Vagina (tissue), 2 donors: ENCODE measurements at regions not wholly inside any gene's neighbourhood (a gene's known extent, or its start where the extent isn't known, plus 50 kb on each side); places are given as distances from the start of the nearest gene placed in this dataset.

Experiments
- DNase-seq, 2 donors: peaks; one replicate each; pipeline ENCODE4 v3.0.0-alpha.2; 2017; ENCODE audit errors: extremely low spot score in 2 of 2
- H3K27ac ChIP-seq: fragments of 200-600 bp; sonication (generic); one replicate; pipeline ENCODE4 v1.5.1; 2019
- H3K27me3 ChIP-seq: fragments of 200-600 bp; sonication (generic); one replicate; pipeline ENCODE4 v1.5.1; 2019
- H3K36me3 ChIP-seq, 2 donors: fragments of 200-600 bp; sonication (generic); one replicate each; pipeline ENCODE4 v1.5.1; 2017 to 2019
- H3K4me1 ChIP-seq: fragments of 200-600 bp; sonication (generic); one replicate; pipeline ENCODE4 v1.5.1; 2019
- H3K4me3 ChIP-seq, 2 donors: fragments of 200-600 bp; sonication (generic); 1 replicate in 1 of 2; 2 replicates in 1 of 2; pipeline ENCODE4 v1.5.1; 2016 to 2019
- H3K9me3 ChIP-seq: fragments of 200-600 bp; sonication (generic); one replicate; pipeline ENCODE4 v1.5.1; 2019
- POLR2A ChIP-seq, 2 donors: fragments of 450-650 bp; IDR thresholded peaks; one replicate each; pipeline ENCODE4 v1.6.1; 2017; ENCODE audit warnings: antibody characterized with exemption in 2 of 2, mild to moderate bottlenecking in 2 of 2, moderate library complexity in 2 of 2
- POLR2AphosphoS5 ChIP-seq, 2 donors: sonication (generic); formaldehyde crosslinking; IDR thresholded peaks; one replicate each; pipeline ENCODE4 v1.9.0; 2017; ENCODE audit warnings: antibody characterized with exemption in 2 of 2, mild to moderate bottlenecking in 2 of 2, low read depth in 1 of 2; ENCODE audit not compliant: insufficient read depth in 1 of 2
- intact Hi-C: fragments of 100-400 bp; cut with DNase I; formaldehyde crosslinking; loops from one replicate; pipeline ENCODE4 v1.15.1; 2023
- TF ChIP-seq, protein P1 (sequence below), 3 experiments: fragments of 450-650 bp in 2 of 3; fragments of 200-600 bp in 1 of 3; sonication (generic) in 1 of 3; IDR thresholded peaks; one replicate each; pipeline ENCODE4 v1.5.1; 2017 to 2019; ENCODE audit warnings: antibody characterized with exemption in 3 of 3, mild to moderate bottlenecking in 2 of 3, moderate library complexity in 2 of 3

DNA sequence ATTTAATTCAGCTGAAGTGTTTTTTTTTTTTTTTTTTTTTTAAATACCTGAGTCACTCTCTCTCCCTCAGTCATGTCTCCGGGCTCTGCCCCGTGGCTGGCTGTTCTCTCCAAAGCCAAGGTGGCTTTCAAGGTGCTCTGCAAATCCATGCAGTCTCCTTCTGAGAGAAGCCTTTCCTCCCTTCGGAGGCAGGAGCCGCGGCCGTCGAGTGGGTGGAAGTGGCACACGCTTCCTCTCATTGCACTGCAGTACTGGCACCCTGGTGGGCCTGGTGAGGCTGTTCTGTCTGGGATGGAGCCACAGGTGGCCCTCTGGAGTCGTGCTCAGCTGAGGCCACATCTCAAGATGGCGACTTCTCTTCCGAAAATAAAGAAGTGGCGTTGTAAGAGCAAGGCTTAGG is 221.8 kb downstream of the GLRX3 start:
- H3K27ac ChIP-seq: no peak overlapping the region
- no peak overlapping the region for H3K4me3 ChIP-seq
- intact Hi-C loops: no loop called here
- no peaks in the 10 kb centered on the region for H3K27me3 ChIP-seq
- TF ChIP-seq POLR2A (IDR thresholded peaks at IDR 0.05) (no peak), POLR2AphosphoS5 (IDR thresholded peaks at IDR 0.05; ENCODE audit: insufficient read depth in 1 of 2, low read depth in 1 of 2) (no peak)
- TF ChIP-seq, protein P1, sequence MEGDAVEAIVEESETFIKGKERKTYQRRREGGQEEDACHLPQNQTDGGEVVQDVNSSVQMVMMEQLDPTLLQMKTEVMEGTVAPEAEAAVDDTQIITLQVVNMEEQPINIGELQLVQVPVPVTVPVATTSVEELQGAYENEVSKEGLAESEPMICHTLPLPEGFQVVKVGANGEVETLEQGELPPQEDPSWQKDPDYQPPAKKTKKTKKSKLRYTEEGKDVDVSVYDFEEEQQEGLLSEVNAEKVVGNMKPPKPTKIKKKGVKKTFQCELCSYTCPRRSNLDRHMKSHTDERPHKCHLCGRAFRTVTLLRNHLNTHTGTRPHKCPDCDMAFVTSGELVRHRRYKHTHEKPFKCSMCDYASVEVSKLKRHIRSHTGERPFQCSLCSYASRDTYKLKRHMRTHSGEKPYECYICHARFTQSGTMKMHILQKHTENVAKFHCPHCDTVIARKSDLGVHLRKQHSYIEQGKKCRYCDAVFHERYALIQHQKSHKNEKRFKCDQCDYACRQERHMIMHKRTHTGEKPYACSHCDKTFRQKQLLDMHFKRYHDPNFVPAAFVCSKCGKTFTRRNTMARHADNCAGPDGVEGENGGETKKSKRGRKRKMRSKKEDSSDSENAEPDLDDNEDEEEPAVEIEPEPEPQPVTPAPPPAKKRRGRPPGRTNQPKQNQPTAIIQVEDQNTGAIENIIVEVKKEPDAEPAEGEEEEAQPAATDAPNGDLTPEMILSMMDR (IDR thresholded peaks at IDR 0.05): no peak
- no peak for DNase-seq
- H3K4me1 ChIP-seq: no peaks in the 10 kb centered on the region
- no peaks in the 10 kb centered on the region for H3K9me3 ChIP-seq
- no peaks in the 10 kb centered on the region for H3K36me3 ChIP-seq

DNA sequence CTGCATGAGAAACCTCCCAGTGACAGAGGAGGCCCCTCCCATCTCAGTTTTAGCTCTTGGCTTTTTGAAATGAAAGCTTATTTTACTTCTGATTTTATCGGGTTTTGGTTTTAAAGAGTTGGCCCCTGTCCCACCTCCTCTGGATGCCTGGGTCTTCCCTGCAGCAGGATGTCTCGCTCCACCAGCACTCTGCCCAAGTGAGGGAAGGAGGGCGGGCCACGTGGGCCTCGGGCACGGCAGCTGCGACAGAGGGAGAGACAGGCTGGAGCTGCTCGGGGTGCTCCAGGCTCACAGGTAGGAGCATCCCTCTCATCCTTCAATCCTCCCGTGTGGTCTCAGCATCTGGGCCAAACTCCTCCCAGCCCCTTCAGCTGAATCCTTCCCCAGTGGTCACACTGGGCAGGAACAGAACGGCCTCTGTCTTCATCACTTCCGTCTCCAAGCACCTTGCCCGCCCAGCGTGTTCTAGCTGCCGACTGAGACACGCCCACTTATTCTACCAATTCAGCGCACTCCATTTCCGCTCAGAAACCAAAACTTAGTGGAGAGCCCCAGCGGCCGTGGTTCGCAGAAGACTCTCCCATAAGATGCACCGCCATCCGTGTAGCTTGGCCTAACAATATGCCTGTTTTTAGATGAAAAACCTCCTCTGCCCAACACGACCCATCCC is 222.9 kb downstream of the GLRX3 start:
- TF ChIP-seq POLR2A (IDR thresholded peaks at IDR 0.05) (no peak), POLR2AphosphoS5 (IDR thresholded peaks at IDR 0.05; ENCODE audit: insufficient read depth in 1 of 2, low read depth in 1 of 2) (no peak)
- TF ChIP-seq, protein P1 (IDR thresholded peaks at IDR 0.05): no peak
- no peak overlapping the region for H3K27ac ChIP-seq
- no peaks in the 10 kb centered on the region for H3K36me3 ChIP-seq
- H3K9me3 ChIP-seq: no peaks in the 10 kb centered on the region
- H3K4me3 ChIP-seq: no peak overlapping the region
- DNase-seq: no peak
- intact Hi-C loops: no loop called here
- H3K27me3 ChIP-seq: no peaks in the 10 kb centered on the region
- H3K4me1 ChIP-seq: no peaks in the 10 kb centered on the region

DNA sequence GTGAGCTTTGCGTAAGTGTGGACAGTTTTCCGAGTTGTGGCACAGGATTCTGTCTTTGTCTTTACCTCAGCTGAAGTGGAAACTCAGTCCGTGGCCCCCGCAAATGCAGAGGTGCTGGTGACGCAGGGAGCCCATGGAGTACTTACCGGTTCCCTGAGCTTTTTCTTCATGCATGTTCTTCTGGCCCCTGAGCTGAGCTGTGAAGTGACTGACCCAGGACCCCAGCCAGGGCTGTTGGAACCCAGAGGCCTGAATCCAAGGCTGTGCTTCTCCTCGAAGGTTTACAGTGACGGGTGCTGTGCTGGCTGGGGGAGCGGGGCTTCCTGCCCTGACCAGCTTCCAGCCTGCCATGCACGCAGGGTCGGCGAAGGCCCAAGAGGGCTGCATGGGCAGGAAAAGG is 223.5 kb downstream of the GLRX3 start:
- TF ChIP-seq, protein P1 (IDR thresholded peaks at IDR 0.05): no peak
- no peak for TF ChIP-seq POLR2A (IDR thresholded peaks at IDR 0.05)
- no peak for TF ChIP-seq POLR2AphosphoS5 (IDR thresholded peaks at IDR 0.05; ENCODE audit: insufficient read depth in 1 of 2, low read depth in 1 of 2)
- H3K27me3 ChIP-seq: no peaks in the 10 kb centered on the region
- H3K4me1 ChIP-seq: no peaks in the 10 kb centered on the region
- no peak overlapping the region for H3K4me3 ChIP-seq
- no peak for DNase-seq
- H3K9me3 ChIP-seq: no peaks in the 10 kb centered on the region
- intact Hi-C loops: no loop called here
- no peaks in the 10 kb centered on the region for H3K36me3 ChIP-seq
- H3K27ac ChIP-seq: no peak overlapping the region

DNA sequence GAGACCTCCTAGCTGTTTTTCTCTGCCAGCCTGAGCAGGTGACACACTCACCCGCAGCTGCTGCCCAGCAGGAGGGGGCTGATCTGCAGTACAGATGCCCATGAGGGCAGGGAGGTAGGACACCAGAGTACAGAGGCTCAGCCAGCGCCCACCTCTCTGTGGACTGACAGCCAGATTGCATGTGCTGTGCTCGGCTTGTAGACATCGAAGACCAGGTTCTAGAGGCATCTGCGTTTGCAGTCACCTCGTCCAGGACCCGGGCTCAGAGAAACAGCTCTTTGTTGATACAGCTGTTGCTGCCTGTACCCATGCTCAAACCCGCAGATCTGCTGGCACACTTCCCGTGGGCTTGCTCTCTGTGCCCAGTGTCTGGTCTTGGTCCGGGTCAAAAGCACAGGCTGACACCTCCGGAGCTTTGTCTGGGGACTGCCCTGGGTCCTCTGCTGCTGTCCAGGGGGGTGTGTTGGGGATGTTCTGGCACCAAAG is 224.7 kb downstream of the GLRX3 start:
- Histone ChIP-seq H3K4me3 (no peak overlapping the region), H3K27me3 (no peaks in the 10 kb centered on the region), H3K27ac (no peak overlapping the region), H3K4me1 (no peaks in the 10 kb centered on the region), H3K36me3 (no peaks in the 10 kb centered on the region), H3K9me3 (no peaks in the 10 kb centered on the region)
- intact Hi-C loops: no loop called here
- TF ChIP-seq POLR2A (IDR thresholded peaks at IDR 0.05) (no peak), POLR2AphosphoS5 (IDR thresholded peaks at IDR 0.05; ENCODE audit: insufficient read depth in 1 of 2, low read depth in 1 of 2) (no peak)
- TF ChIP-seq, protein P1 (IDR thresholded peaks at IDR 0.05): no peak
- no peak for DNase-seq

DNA sequence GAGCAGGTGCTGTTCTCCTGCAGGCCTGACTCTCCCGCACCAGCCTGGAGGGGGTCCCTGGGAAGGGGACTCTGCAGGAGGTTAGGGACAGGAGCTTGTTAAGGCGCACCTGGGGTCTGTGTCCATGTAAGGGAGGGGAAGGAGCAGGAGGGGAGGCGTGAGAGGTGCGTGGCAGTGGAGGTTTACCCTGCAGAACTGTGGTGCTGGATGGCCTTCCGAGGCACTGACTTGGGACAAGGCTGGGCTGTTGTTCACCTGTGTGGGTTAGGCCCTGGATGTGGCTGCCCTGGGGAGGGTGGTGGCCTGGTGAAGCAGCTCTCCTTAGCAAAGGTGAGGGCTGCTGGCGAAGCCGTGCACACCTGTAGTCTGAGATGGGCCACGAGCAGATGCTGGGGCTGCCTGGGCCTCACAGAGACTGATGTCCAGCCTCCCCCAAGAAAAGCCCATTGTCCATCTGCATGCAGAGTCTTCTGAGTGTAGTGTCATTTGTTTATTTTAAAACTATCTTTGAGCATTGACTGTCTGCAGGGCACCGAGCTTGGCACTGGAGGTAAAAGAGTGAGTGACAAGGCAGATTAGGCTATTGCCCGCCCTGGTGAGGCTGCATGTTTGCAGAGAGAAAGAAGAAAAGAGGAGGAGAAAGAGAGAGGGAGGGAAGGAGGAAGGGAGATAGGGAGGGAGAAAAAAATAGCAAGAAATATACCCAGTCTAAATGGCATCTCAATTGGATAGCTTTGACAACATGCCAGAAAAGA is 225.3 kb downstream of the GLRX3 start:
- no peak for DNase-seq
- intact Hi-C loops: no loop called here
- H3K9me3 ChIP-seq: no peaks in the 10 kb centered on the region
- no peaks in the 10 kb centered on the region for H3K27me3 ChIP-seq
- H3K36me3 ChIP-seq: no peaks in the 10 kb centered on the region
- H3K4me3 ChIP-seq: no peak overlapping the region
- no peaks in the 10 kb centered on the region for H3K4me1 ChIP-seq
- TF ChIP-seq, protein P1 (IDR thresholded peaks at IDR 0.05): no peak
- TF ChIP-seq POLR2AphosphoS5 (IDR thresholded peaks at IDR 0.05; ENCODE audit: insufficient read depth in 1 of 2, low read depth in 1 of 2) (no peak), POLR2A (IDR thresholded peaks at IDR 0.05) (no peak)
- no peak overlapping the region for H3K27ac ChIP-seq
